Thoracic aorta (tissue), 2 donors: ENCODE measurements at regions not wholly inside any gene's neighbourhood (a gene's known extent, or its start where the extent isn't known, plus 50 kb on each side); places are given as distances from the start of the nearest gene placed in this dataset.

Experiments used
- ATAC-seq: fragments of 150-250 bp; one replicate; pipeline ENCODE4 v1.8.0; 2017; ENCODE audit warnings: low read depth; ENCODE audit not compliant: insufficient number of reproducible peaks, low FRiP score
- DNase-seq: peaks from one replicate; pipeline ENCODE4 v3.0.0-alpha.2; 2020; ENCODE audit warnings: low spot score
- H3K27ac ChIP-seq, 2 donors: fragments of 200-600 bp; sonication (generic); 1 replicate in 1 of 2; 2 replicates in 1 of 2; pipeline ENCODE4 v1.5.1; 2016; ENCODE audit warnings: mild to moderate bottlenecking in 2 of 2, moderate library complexity in 2 of 2
- H3K27me3 ChIP-seq: fragments of 200-600 bp; sonication (generic); replicated peaks from 2 replicates; pipeline ENCODE4 v1.6.0; 2016; ENCODE audit warnings: mild to moderate bottlenecking; ENCODE audit not compliant: insufficient read depth
- H3K36me3 ChIP-seq: fragments of 200-600 bp; sonication (generic); one replicate; pipeline ENCODE4 v1.5.1; 2016
- H3K4me1 ChIP-seq, 2 donors: fragments of 200-600 bp; sonication (generic); 1 replicate in 1 of 2; 2 replicates in 1 of 2; pipeline versions ENCODE4 v1.5.1 to v1.6.0; 2016; ENCODE audit warnings: low read depth in 2 of 2, mild to moderate bottlenecking in 1 of 2; ENCODE audit not compliant: control insufficient read depth in 1 of 2
- H3K4me3 ChIP-seq: fragments of 200-600 bp; sonication (generic); 2 replicates; pipeline ENCODE4 v1.5.1; 2016; ENCODE audit warnings: mild to moderate bottlenecking
- H3K9me3 ChIP-seq: fragments of 200-600 bp; sonication (generic); 2 replicates; pipeline ENCODE4 v1.5.1; 2016
- CTCF ChIP-seq: fragments of 200-600 bp; sonication (generic); IDR thresholded peaks from one replicate; pipeline ENCODE4 v1.5.1; 2019; ENCODE audit warnings: antibody characterized with exemption

GRCh38 chr1:164480285-164480907 is 78.6 kb upstream of the PBX1 start:
- Histone ChIP-seq H3K36me3 (no peaks in the 10 kb centered on the region), H3K27me3 (no peaks in the 10 kb centered on the region), H3K27ac (no peak overlapping the region), H3K4me1 (peaks cover 0 to 8% of the 10 kb centered on the region in 2 donors), H3K4me3 (no peak overlapping the region), H3K9me3 (no peaks in the 10 kb centered on the region)
- TF ChIP-seq CTCF = no peak
- DNase-seq = no peak
- no peak for ATAC-seq

GRCh38 chr1:164495905-164496304 is 63.1 kb upstream of the PBX1 start:
- no peaks in the 10 kb centered on the region for H3K27me3 ChIP-seq
- no peak for TF ChIP-seq CTCF
- no peaks in the 10 kb centered on the region for H3K4me1 ChIP-seq
- DNase-seq = no peak
- ATAC-seq = no peak
- H3K27ac ChIP-seq = no peak overlapping the region
- no peak overlapping the region for H3K4me3 ChIP-seq
- no peaks in the 10 kb centered on the region for H3K9me3 ChIP-seq
- H3K36me3 ChIP-seq = no peaks in the 10 kb centered on the region

- Histone ChIP-seq H3K27me3 (no peaks in the 10 kb centered on the region), H3K36me3 (no peaks in the 10 kb centered on the region), H3K9me3 (peaks cover 12% of the 10 kb centered on the region), H3K4me1 (no peaks in the 10 kb centered on the region), H3K27ac (no peak overlapping the region), H3K4me3 (no peak overlapping the region)
- no peak for TF ChIP-seq CTCF
- DNase-seq (no peak), ATAC-seq (no peak)
Measured at GRCh38 chr1:164498792-164499191, 60.2 kb upstream of the PBX1 start.

- H3K36me3 ChIP-seq = no peaks in the 10 kb centered on the region
- no peak overlapping the region for H3K27ac ChIP-seq
- ATAC-seq = no peak
- TF ChIP-seq CTCF = no peak
- H3K27me3 ChIP-seq = no peaks in the 10 kb centered on the region
- H3K4me3 ChIP-seq = no peak overlapping the region
- peaks cover 12% of the 10 kb centered on the region for H3K9me3 ChIP-seq
- no peaks in the 10 kb centered on the region for H3K4me1 ChIP-seq
- no peak for DNase-seq
Measured at GRCh38 chr1:164504749-164505148, 54.2 kb upstream of the PBX1 start.
